BLaER1 treated with 17β-estradiol and CSF1 and Interleukin-3, amounts not matched to agents 10 nM and 100 nM (cell line): ENCODE measurements at regions not wholly inside any gene's neighbourhood (a gene's known extent, or its start where the extent isn't known, plus 50 kb on each side); places are given as distances from the start of the nearest gene placed in this dataset.
"Not testable (repeated sequence)": the region's sequence is repeated elsewhere in the genome, so short reads cannot be mapped to it uniquely, and the experiment has no call there.

ENCODE experiments used
- H3K27ac ChIP-seq, 11 experiments: shearing (Covaris generic); formaldehyde crosslinking; 2 replicates each; pipeline ENCODE4 v1.8.1; 2022
- H3K27me3 ChIP-seq, 11 experiments: shearing (Covaris generic); formaldehyde crosslinking; 2 replicates each; pipeline ENCODE4 v1.8.1; 2022
- H3K36me3 ChIP-seq, 11 experiments: shearing (Covaris generic); formaldehyde crosslinking; 2 replicates each; pipeline ENCODE4 v1.8.1; 2022
- H3K4me1 ChIP-seq, 10 experiments: shearing (Covaris generic); formaldehyde crosslinking; 2 replicates each; pipeline ENCODE4 v1.8.1; 2022
- H3K4me2 ChIP-seq, 11 experiments: shearing (Covaris generic); formaldehyde crosslinking; 2 replicates each; pipeline ENCODE4 v1.8.1; 2022
- H3K4me3 ChIP-seq, 10 experiments: shearing (Covaris generic); formaldehyde crosslinking; 2 replicates each; pipeline ENCODE4 v1.8.1; 2022
- H3K9ac ChIP-seq, 11 experiments: shearing (Covaris generic); formaldehyde crosslinking; 2 replicates each; pipeline ENCODE4 v1.8.1; 2022
- H3K9me3 ChIP-seq, 11 experiments: shearing (Covaris generic); formaldehyde crosslinking; replicated peaks in 1 of 11; 2 replicates each; pipeline ENCODE4 v1.8.1; 2022
- H4K20me1 ChIP-seq, 11 experiments: shearing (Covaris generic); formaldehyde crosslinking; 2 replicates each; pipeline ENCODE4 v1.8.1; 2022
- Cebpa-rat ChIP-seq, 11 experiments: shearing (Covaris generic); IDR thresholded peaks; 2 replicates each; pipeline ENCODE4 v1.8.1; 2022

- TF ChIP-seq Cebpa-rat (IDR thresholded peaks at IDR 0.05): no peak
- Histone ChIP-seq H3K4me1 (no peaks in the 10 kb centered on the region), H3K4me2 (no peak overlapping the region)
Observed at GRCh38 chr1:55868026-55868425, 652.9 kb upstream of the USP24 start.

GRCh38 chr1:55867304-55867843 is 652.2 kb upstream of the USP24 start:
- Histone ChIP-seq H3K27ac (no peak overlapping the region), H3K4me3 (no peak overlapping the region), H3K4me2 (no peak overlapping the region), H3K4me1 (no peaks in the 10 kb centered on the region), H3K9ac (no peak overlapping the region), H3K9me3 (no peaks in the 10 kb centered on the region), H3K27me3 (no peaks in the 10 kb centered on the region), H4K20me1 (no peaks in the 10 kb centered on the region), H3K36me3 (no peaks in the 10 kb centered on the region)
- no peak for TF ChIP-seq Cebpa-rat (IDR thresholded peaks at IDR 0.05)

More at GRCh38 chr1:55868026-55868425, 652.9 kb upstream of the USP24 start:
- no peaks in the 10 kb centered on the region for H3K36me3 ChIP-seq
- H3K27ac ChIP-seq: no peak overlapping the region
- H3K9ac ChIP-seq: no peak overlapping the region
- H3K27me3 ChIP-seq: no peaks in the 10 kb centered on the region
- no peaks in the 10 kb centered on the region for H3K9me3 ChIP-seq
- H4K20me1 ChIP-seq: no peaks in the 10 kb centered on the region
- no peak overlapping the region for H3K4me3 ChIP-seq

GRCh38 chr1:55865778-55866177 is 650.6 kb upstream of the USP24 start:
- not testable (repeated sequence) for H3K4me2 ChIP-seq, H4K20me1 ChIP-seq, H3K36me3 ChIP-seq, H3K9me3 ChIP-seq, H3K9ac ChIP-seq, H3K27me3 ChIP-seq, H3K4me3 ChIP-seq, H3K27ac ChIP-seq, H3K4me1 ChIP-seq

- H3K4me3 ChIP-seq: no peak overlapping the region
- no peaks in the 10 kb centered on the region for H3K9me3 ChIP-seq
- no peaks in the 10 kb centered on the region for H3K36me3 ChIP-seq
- TF ChIP-seq Cebpa-rat (IDR thresholded peaks at IDR 0.05): no peak
- H3K27ac ChIP-seq: no peak overlapping the region
- no peaks in the 10 kb centered on the region for H4K20me1 ChIP-seq
- H3K27me3 ChIP-seq: no peaks in the 10 kb centered on the region
- no peak overlapping the region for H3K4me2 ChIP-seq
- no peak overlapping the region for H3K9ac ChIP-seq
- H3K4me1 ChIP-seq: 0 out of 20 replicates have a peak, but pooled peaks cover 0 to 4% (median 0%) of the 10 kb centered on the region in 10 experiments
Observed at GRCh38 chr1:55864251-55864650, 649.1 kb upstream of the USP24 start.

- Histone ChIP-seq H3K36me3 (no peaks in the 10 kb centered on the region), H3K4me1 (0 out of 20 replicates have a peak, but pooled peaks cover 0 to 4% (median 0%) of the 10 kb centered on the region in 10 experiments), H3K4me2 (no peak overlapping the region), H3K27ac (no peak overlapping the region), H3K4me3 (no peak overlapping the region), H3K9me3 (no peaks in the 10 kb centered on the region), H3K9ac (no peak overlapping the region), H4K20me1 (no peaks in the 10 kb centered on the region), H3K27me3 (no peaks in the 10 kb centered on the region)
- no peak for TF ChIP-seq Cebpa-rat (IDR thresholded peaks at IDR 0.05)
Observed at GRCh38 chr1:55861676-55862340, 646.6 kb upstream of the USP24 start.

GRCh38 chr1:55860798-55861519 is 645.8 kb upstream of the USP24 start:
- TF ChIP-seq Cebpa-rat (IDR thresholded peaks at IDR 0.05): no peak
- Histone ChIP-seq H3K27ac (no peak overlapping the region), H3K9ac (no peak overlapping the region), H4K20me1 (no peaks in the 10 kb centered on the region), H3K27me3 (no peaks in the 10 kb centered on the region), H3K4me3 (no peak overlapping the region), H3K9me3 (no peaks in the 10 kb centered on the region), H3K4me1 (0 out of 20 replicates have a peak, but pooled peaks cover 0 to 4% (median 0%) of the 10 kb centered on the region in 10 experiments), H3K36me3 (no peaks in the 10 kb centered on the region), H3K4me2 (peak overlapping the region in 1 of 11 experiments; percentile 34; a peak in 1 of 22 replicates)

GRCh38 chr1:55860326-55860725 is 645.2 kb upstream of the USP24 start:
- no peaks in the 10 kb centered on the region for H3K36me3 ChIP-seq
- TF ChIP-seq Cebpa-rat (IDR thresholded peaks at IDR 0.05): no peak
- no peak overlapping the region for H3K9ac ChIP-seq
- no peaks in the 10 kb centered on the region for H4K20me1 ChIP-seq
- H3K4me1 ChIP-seq: 0 out of 20 replicates have a peak, but pooled peaks cover 0 to 4% (median 0%) of the 10 kb centered on the region in 10 experiments
- no peak overlapping the region for H3K4me3 ChIP-seq
- no peak overlapping the region for H3K27ac ChIP-seq
- H3K27me3 ChIP-seq: no peaks in the 10 kb centered on the region
- peak overlapping the region in 1 of 11 experiments; percentile 34; a peak in 1 of 22 replicates for H3K4me2 ChIP-seq
- no peaks in the 10 kb centered on the region for H3K9me3 ChIP-seq

- no peaks in the 10 kb centered on the region for H4K20me1 ChIP-seq
- H3K27ac ChIP-seq: no peak overlapping the region
- H3K9ac ChIP-seq: no peak overlapping the region
- no peaks in the 10 kb centered on the region for H3K9me3 ChIP-seq
- TF ChIP-seq Cebpa-rat (IDR thresholded peaks at IDR 0.05): no peak
- no peak overlapping the region for H3K4me2 ChIP-seq
- no peaks in the 10 kb centered on the region for H3K4me1 ChIP-seq
- no peaks in the 10 kb centered on the region for H3K27me3 ChIP-seq
- no peaks in the 10 kb centered on the region for H3K36me3 ChIP-seq
- H3K4me3 ChIP-seq: no peak overlapping the region
Observed at GRCh38 chr1:55854911-55855310, 639.7 kb upstream of the USP24 start.

- Histone ChIP-seq H3K4me3 (no peak overlapping the region), H3K27me3 (no peaks in the 10 kb centered on the region), H3K4me2 (no peak overlapping the region), H3K36me3 (no peaks in the 10 kb centered on the region), H4K20me1 (no peaks in the 10 kb centered on the region), H3K4me1 (no peaks in the 10 kb centered on the region), H3K9me3 (no peaks in the 10 kb centered on the region), H3K27ac (no peak overlapping the region), H3K9ac (no peak overlapping the region)
- TF ChIP-seq Cebpa-rat (IDR thresholded peaks at IDR 0.05): no peak
Observed at GRCh38 chr1:55848906-55849305, 633.7 kb upstream of the USP24 start.
